ENCODE measurements at regions not wholly inside any gene's neighbourhood (a gene's known extent, or its start where the extent isn't known, plus 50 kb on each side); places are given as distances from the start of the nearest gene placed in this dataset.

DNA sequence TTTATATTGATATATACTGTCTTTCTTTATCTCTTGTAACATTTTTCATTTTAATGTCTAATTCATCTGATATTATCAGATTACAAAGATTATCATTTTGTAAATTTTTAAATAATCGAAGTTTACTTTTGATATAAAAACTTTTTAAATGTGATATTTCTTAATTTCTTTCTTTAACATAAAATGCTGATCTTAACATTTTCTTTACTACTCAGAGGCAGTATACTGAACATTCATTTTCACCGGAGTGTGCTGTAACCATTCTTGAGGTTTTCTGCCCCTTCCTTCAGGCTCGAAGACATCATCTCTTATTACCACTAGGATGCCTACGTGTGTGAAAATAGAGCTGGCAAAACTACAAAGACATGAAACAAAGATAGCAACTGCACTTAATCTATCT is 186.9 kb downstream of the DIO2 start:
- TF ChIP-seq SIX5 (IDR thresholded peaks at IDR 0.05; ENCODE audit: borderline replicate concordance in 1 of 2, insufficient read depth in 1 of 2, low read depth in 1 of 2, low read length in 2 of 2) (no peak), FOXK1 (CRISPR knock-in tag; IDR thresholded peaks at IDR 0.05; ENCODE audit: borderline replicate concordance) (no peak)
- TF ChIP-seq, protein P1, sequence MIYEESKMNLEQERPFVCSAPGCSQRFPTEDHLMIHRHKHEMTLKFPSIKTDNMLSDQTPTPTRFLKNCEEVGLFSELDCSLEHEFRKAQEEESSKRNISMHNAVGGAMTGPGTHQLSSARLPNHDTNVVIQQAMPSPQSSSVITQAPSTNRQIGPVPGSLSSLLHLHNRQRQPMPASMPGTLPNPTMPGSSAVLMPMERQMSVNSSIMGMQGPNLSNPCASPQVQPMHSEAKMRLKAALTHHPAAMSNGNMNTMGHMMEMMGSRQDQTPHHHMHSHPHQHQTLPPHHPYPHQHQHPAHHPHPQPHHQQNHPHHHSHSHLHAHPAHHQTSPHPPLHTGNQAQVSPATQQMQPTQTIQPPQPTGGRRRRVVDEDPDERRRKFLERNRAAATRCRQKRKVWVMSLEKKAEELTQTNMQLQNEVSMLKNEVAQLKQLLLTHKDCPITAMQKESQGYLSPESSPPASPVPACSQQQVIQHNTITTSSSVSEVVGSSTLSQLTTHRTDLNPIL (CRISPR knock-in tag; IDR thresholded peaks at IDR 0.05) = no peak
